ENCODE measurements at regions not wholly inside any gene's neighbourhood (a gene's known extent, or its start where the extent isn't known, plus 50 kb on each side); places are given as distances from the start of the nearest gene placed in this dataset.
"Not testable (repeated sequence)": the region's sequence is repeated elsewhere in the genome, so short reads cannot be mapped to it uniquely, and the experiment has no call there.

- peak; percentile 44 for DNase-seq (ENCODE audit: low read depth)
Observed at GRCh38 chr2:143841935-143842334, 678.0 kb downstream of the ZEB2 start.

GRCh38 chr2:143840601-143841000 is 679.3 kb downstream of the ZEB2 start:
- DNase-seq (ENCODE audit: low read depth) = no peak
- no peak overlapping the region for H3K4me3 ChIP-seq (ENCODE audit: low read length)
- TF ChIP-seq, protein P1, sequence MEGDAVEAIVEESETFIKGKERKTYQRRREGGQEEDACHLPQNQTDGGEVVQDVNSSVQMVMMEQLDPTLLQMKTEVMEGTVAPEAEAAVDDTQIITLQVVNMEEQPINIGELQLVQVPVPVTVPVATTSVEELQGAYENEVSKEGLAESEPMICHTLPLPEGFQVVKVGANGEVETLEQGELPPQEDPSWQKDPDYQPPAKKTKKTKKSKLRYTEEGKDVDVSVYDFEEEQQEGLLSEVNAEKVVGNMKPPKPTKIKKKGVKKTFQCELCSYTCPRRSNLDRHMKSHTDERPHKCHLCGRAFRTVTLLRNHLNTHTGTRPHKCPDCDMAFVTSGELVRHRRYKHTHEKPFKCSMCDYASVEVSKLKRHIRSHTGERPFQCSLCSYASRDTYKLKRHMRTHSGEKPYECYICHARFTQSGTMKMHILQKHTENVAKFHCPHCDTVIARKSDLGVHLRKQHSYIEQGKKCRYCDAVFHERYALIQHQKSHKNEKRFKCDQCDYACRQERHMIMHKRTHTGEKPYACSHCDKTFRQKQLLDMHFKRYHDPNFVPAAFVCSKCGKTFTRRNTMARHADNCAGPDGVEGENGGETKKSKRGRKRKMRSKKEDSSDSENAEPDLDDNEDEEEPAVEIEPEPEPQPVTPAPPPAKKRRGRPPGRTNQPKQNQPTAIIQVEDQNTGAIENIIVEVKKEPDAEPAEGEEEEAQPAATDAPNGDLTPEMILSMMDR (conservative IDR thresholded peaks at IDR 0.05; ENCODE audit: low read length) = no peak

More at GRCh38 chr2:143841935-143842334, 678.0 kb downstream of the ZEB2 start:
- no peak overlapping the region for H3K4me3 ChIP-seq (ENCODE audit: low read length)
- TF ChIP-seq, protein P1 (conservative IDR thresholded peaks at IDR 0.05; ENCODE audit: low read length) = peak; percentile 45

DNA sequence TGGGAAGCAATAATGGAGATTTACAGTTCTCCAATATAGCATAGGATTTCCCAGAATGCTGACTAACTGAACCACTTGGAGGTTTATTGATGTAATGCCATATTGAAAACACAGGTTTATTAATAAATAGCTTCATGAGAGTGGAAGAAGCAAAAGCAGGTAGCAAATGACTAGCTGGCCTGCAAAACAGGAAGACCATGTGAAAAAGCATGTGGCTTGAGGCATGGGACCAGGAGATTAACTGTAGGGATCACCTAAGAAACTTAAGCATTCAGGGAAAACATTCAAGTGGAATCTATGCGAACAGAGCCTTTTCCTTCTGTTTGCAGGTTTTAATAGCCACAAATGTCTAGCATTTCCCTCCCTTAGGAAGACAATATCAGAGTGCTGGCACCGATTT is 679.7 kb downstream of the ZEB2 start:
- no peak for DNase-seq (ENCODE audit: low read depth)
- TF ChIP-seq, protein P1 (conservative IDR thresholded peaks at IDR 0.05; ENCODE audit: low read length) = no peak
- no peak overlapping the region for H3K4me3 ChIP-seq (ENCODE audit: low read length)

- no peak for DNase-seq (ENCODE audit: low read depth)
- no peak overlapping the region for H3K4me3 ChIP-seq (ENCODE audit: low read length)
- TF ChIP-seq, protein P1 (conservative IDR thresholded peaks at IDR 0.05; ENCODE audit: low read length) = no peak
Observed at GRCh38 chr2:143839456-143839855, 680.5 kb downstream of the ZEB2 start.

DNA sequence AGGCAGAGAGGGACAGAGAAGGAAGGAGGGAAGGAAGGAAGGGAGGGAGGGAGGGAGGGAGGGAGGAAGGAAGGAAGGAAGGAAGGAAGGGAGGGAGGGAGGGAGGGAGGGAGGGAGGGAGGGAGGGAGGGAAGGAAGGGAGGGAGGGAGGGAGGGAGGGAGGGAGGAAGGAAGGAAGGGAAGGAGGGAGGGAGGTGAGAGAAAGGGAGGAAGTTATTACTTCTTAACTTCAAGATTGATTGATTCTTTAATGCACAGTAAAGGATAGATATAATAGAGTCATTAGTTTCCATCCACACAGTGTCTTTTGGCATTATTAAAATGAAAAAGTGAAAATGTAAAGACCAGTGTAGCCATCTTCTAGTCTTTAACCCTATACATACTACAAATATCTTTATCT is 682.9 kb downstream of the ZEB2 start:
- DNase-seq (ENCODE audit: low read depth); H3K4me3 ChIP-seq (ENCODE audit: low read length): not testable (repeated sequence)

- DNase-seq (ENCODE audit: low read depth) = no peak
- TF ChIP-seq, protein P1 (conservative IDR thresholded peaks at IDR 0.05; ENCODE audit: low read length) = no peak
- no peak overlapping the region for H3K4me3 ChIP-seq (ENCODE audit: low read length)
Observed at GRCh38 chr2:143835481-143835880, 684.4 kb downstream of the ZEB2 start.

DNA sequence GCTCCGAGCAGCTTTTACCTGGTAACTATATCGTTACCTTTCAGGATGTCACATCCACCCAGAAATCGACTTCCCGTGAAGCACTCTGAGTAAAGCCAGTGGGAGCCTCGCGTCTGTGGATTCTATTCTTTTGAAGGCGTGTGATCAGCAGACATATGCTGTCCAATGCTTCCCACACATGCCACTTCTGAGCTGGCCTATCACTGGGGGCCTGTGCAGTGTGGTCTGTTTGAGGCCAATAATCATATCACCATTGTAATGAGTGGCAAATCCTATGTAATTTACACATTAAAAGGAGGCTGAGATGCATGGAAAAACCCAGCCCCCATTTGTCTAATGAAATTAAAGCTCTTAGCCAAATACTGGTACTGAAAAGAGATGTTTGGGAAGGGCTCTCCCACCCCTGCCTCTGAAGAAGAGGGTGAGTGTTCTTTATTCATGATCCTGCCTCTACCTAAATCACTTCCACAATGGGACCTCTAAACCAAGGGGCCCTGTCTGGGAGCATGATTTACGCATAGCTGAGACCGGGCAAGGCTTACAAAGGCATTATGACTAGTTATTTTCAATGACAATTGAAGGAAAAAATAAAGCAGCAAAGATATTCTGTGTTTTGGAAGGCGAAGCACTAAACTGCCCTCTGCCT is 686.8 kb downstream of the ZEB2 start:
- DNase-seq (ENCODE audit: low read depth) = no peak
- TF ChIP-seq, protein P1 (conservative IDR thresholded peaks at IDR 0.05; ENCODE audit: low read length) = no peak
- no peak overlapping the region for H3K4me3 ChIP-seq (ENCODE audit: low read length)
